ENCODE measurements at regions not wholly inside any gene's neighbourhood (a gene's known extent, or its start where the extent isn't known, plus 50 kb on each side); places are given as distances from the start of the nearest gene placed in this dataset.

GRCh38 chr2:65766768-65767267 is 334.4 kb upstream of the SPRED2 start:
- TF ChIP-seq CTCF (IDR thresholded peaks at IDR 0.05) (no peak), POLR2A (IDR thresholded peaks at IDR 0.05) (no peak), EP300 (IDR thresholded peaks at IDR 0.05; ENCODE audit: low read depth) (no peak), POLR2AphosphoS5 (IDR thresholded peaks at IDR 0.05) (no peak)
